Neural cell (in vitro differentiated cells): ENCODE measurements at regions not wholly inside any gene's neighbourhood (a gene's known extent, or its start where the extent isn't known, plus 50 kb on each side); places are given as distances from the start of the nearest gene placed in this dataset.

Experiments used
- H2AFZ ChIP-seq: fragments of 200-600, 300-800 bp; sonication (generic), shearing (Covaris generic); 2 replicates; pipeline ENCODE4 v1.6.0; 2014; ENCODE audit warnings: low read depth, mild to moderate bottlenecking, antibody characterized with exemption, low read length, moderate library complexity
- H3F3A ChIP-seq: fragments of 200-600 bp; shearing (Covaris generic); 2 replicates; pipeline ENCODE4 v1.6.1; 2016; ENCODE audit warnings: mild to moderate bottlenecking, moderate library complexity, mixed read lengths, antibody characterized with exemption, low read length; ENCODE audit not compliant: insufficient read depth, poor library complexity, severe bottlenecking
- H3K27ac ChIP-seq: fragments of 200-600, 300-800 bp; sonication (generic), shearing (Covaris generic); 2 replicates; pipeline ENCODE4 v1.5.1; 2014; ENCODE audit warnings: mild to moderate bottlenecking, low read length, moderate library complexity
- H3K27me3 ChIP-seq: fragments of 300-800, 200-600 bp; sonication (generic), shearing (Covaris generic); 2 replicates; pipeline ENCODE4 v1.6.0; 2014; ENCODE audit warnings: mild to moderate bottlenecking, low read depth, low read length, moderate library complexity; ENCODE audit not compliant: insufficient read depth
- H3K36me3 ChIP-seq: fragments of 300-800, 200-600 bp; sonication (generic), shearing (Covaris generic); 2 replicates; pipeline ENCODE4 v1.5.1; 2014; ENCODE audit warnings: mild to moderate bottlenecking, antibody characterized with exemption, low read length, moderate library complexity; ENCODE audit not compliant: insufficient read depth
- H3K4me2 ChIP-seq: fragments of 300-800, 200-600 bp; sonication (generic), shearing (Covaris generic); 2 replicates; pipeline ENCODE4 v1.6.0; 2014; ENCODE audit warnings: mild to moderate bottlenecking, low read length
- H3K4me3 ChIP-seq: fragments of 300-800, 200-600 bp; sonication (generic), shearing (Covaris generic); 2 replicates; pipeline ENCODE4 v1.5.1; 2014; ENCODE audit warnings: mild to moderate bottlenecking, low read length, moderate library complexity
- H3K79me2 ChIP-seq: fragments of 200-600 bp; shearing (Covaris generic); replicated peaks from 2 replicates; pipeline ENCODE4 v1.6.0; 2014; ENCODE audit warnings: mild to moderate bottlenecking, low read length, moderate library complexity; ENCODE audit not compliant: insufficient read depth
- H3K9ac ChIP-seq: fragments of 300-800, 200-600 bp; sonication (generic), shearing (Covaris generic); 2 replicates; pipeline ENCODE4 v1.6.1; 2016; ENCODE audit warnings: mild to moderate bottlenecking, low read length, mixed read lengths
- H3K9me2 ChIP-seq: fragments of 200-600 bp; shearing (Covaris generic); 2 replicates; pipeline ENCODE4 v1.6.1; 2016; ENCODE audit warnings: mild to moderate bottlenecking, low read length, mixed read lengths; ENCODE audit not compliant: insufficient read depth
- H3K9me3 ChIP-seq: fragments of 200-600, 300-800 bp; sonication (generic), shearing (Covaris generic); 2 replicates; pipeline ENCODE4 v1.6.1; 2016; ENCODE audit warnings: mild to moderate bottlenecking, mixed run types, low read length, moderate library complexity, mixed read lengths
- H4K20me1 ChIP-seq: fragments of 200-600 bp; shearing (Covaris generic); 2 replicates; pipeline ENCODE4 v1.6.1; 2016; ENCODE audit warnings: mild to moderate bottlenecking, mixed run types; ENCODE audit not compliant: insufficient read depth
- CTCF ChIP-seq: fragments of 450-650 bp; IDR thresholded peaks from 2 replicates; pipeline ENCODE4 v1.5.1; 2014; ENCODE audit warnings: antibody characterized with exemption, mild to moderate bottlenecking, moderate library complexity; ENCODE audit not compliant: poor library complexity, severe bottlenecking
- EP300 ChIP-seq: fragments of 450-650 bp; conservative IDR thresholded peaks from 2 replicates; pipeline ENCODE4 v1.6.1; 2014; ENCODE audit warnings: antibody characterized with exemption, mild to moderate bottlenecking, moderate library complexity; ENCODE audit not compliant: poor library complexity, severe bottlenecking
- EZH2 ChIP-seq: fragments of 200-600, 300-800 bp; shearing (Covaris generic), sonication (generic); IDR thresholded peaks from 2 replicates; pipeline ENCODE4 v1.6.1; 2014; ENCODE audit warnings: antibody characterized with exemption, low read length, borderline replicate concordance, mild to moderate bottlenecking; ENCODE audit not compliant: insufficient read depth, poor library complexity, severe bottlenecking
- MXI1 ChIP-seq: fragments of 450-650 bp; conservative IDR thresholded peaks from 2 replicates; pipeline ENCODE4 v1.6.1; 2014; ENCODE audit warnings: antibody characterized with exemption, mild to moderate bottlenecking; ENCODE audit not compliant: poor library complexity, severe bottlenecking
- POLR2AphosphoS5 ChIP-seq: IDR thresholded peaks from 2 replicates; pipeline ENCODE4 v1.6.1; 2012
- RAD21 ChIP-seq: fragments of 450-650 bp; conservative IDR thresholded peaks from 2 replicates; pipeline ENCODE4 v1.6.1; 2014; ENCODE audit warnings: antibody characterized with exemption, mild to moderate bottlenecking, moderate library complexity
- REST ChIP-seq: IDR thresholded peaks from 2 replicates; pipeline ENCODE4 v1.6.1; 2012; ENCODE audit warnings: borderline replicate concordance
- SMC3 ChIP-seq: fragments of 450-650 bp; conservative IDR thresholded peaks from 2 replicates; pipeline ENCODE4 v1.6.1; 2014; ENCODE audit warnings: antibody characterized with exemption, mild to moderate bottlenecking, moderate library complexity; ENCODE audit not compliant: poor library complexity
- TAF1 ChIP-seq: IDR thresholded peaks from 2 replicates; pipeline ENCODE4 v1.6.1; 2012; ENCODE audit warnings: low read depth

- no peaks in the 10 kb centered on the region for H3K9me2 ChIP-seq
- H3K27me3 ChIP-seq: no peaks in the 10 kb centered on the region
- H3K79me2 ChIP-seq: no peaks in the 10 kb centered on the region
- H3K36me3 ChIP-seq: no peaks in the 10 kb centered on the region
- no peaks in the 10 kb centered on the region for H3F3A ChIP-seq
- no peak overlapping the region for H2AFZ ChIP-seq
- no peak overlapping the region for H3K4me3 ChIP-seq
- no peak overlapping the region for H3K27ac ChIP-seq
- H3K9me3 ChIP-seq: no peaks in the 10 kb centered on the region
- no peak overlapping the region for H3K9ac ChIP-seq
- TF ChIP-seq EP300: no peak
- TF ChIP-seq MXI1: no peak
- TF ChIP-seq EZH2: no peak
- no peak for TF ChIP-seq TAF1
- no peak for TF ChIP-seq RAD21
- no peak for TF ChIP-seq SMC3
- TF ChIP-seq CTCF: no peak
- no peak for TF ChIP-seq REST
- no peak for TF ChIP-seq POLR2AphosphoS5
- no peaks in the 10 kb centered on the region for H4K20me1 ChIP-seq
- no peak overlapping the region for H3K4me2 ChIP-seq
These were observed 2370.4 kb upstream of the TENM3 start for GRCh38 chr4:179872755-179873154.

- H3K27me3 ChIP-seq: no peaks in the 10 kb centered on the region
- no peak overlapping the region for H3K27ac ChIP-seq
- no peaks in the 10 kb centered on the region for H3K9me3 ChIP-seq
- no peak overlapping the region for H3K9ac ChIP-seq
- H3K4me3 ChIP-seq: no peak overlapping the region
- H3K79me2 ChIP-seq: no peaks in the 10 kb centered on the region
- H3K9me2 ChIP-seq: no peaks in the 10 kb centered on the region
- no peaks in the 10 kb centered on the region for H3F3A ChIP-seq
- no peak overlapping the region for H2AFZ ChIP-seq
- H3K36me3 ChIP-seq: no peaks in the 10 kb centered on the region
- no peak overlapping the region for H3K4me2 ChIP-seq
- TF ChIP-seq RAD21: no peak
- no peak for TF ChIP-seq EP300
- no peak for TF ChIP-seq MXI1
- TF ChIP-seq CTCF: no peak
- TF ChIP-seq REST: no peak
- TF ChIP-seq TAF1: no peak
- no peak for TF ChIP-seq EZH2
- no peak for TF ChIP-seq POLR2AphosphoS5
- no peak for TF ChIP-seq SMC3
- H4K20me1 ChIP-seq: no peaks in the 10 kb centered on the region
These were observed 2362.4 kb upstream of the TENM3 start for GRCh38 chr4:179880756-179881155.
